GM18505 (cell line): ENCODE measurements at regions not wholly inside any gene's neighbourhood (a gene's known extent, or its start where the extent isn't known, plus 50 kb on each side); places are given as distances from the start of the nearest gene placed in this dataset.
A peak's percentile ranks its signal among the peaks of the same experiment; 100 is the strongest.

ENCODE experiments used
- ATAC-seq: cut with Tn5 transposase; IDR thresholded peaks from one replicate; pipeline ENCODE4 v1.9.1; 2021; ENCODE audit not compliant: unreplicated experiment
- POLR2A ChIP-seq: IDR thresholded peaks from 4 replicates; pipeline ENCODE4 v1.6.1; 2011; ENCODE audit warnings: borderline replicate concordance; ENCODE audit not compliant: insufficient read depth, insufficient read length; ENCODE audit errors: extremely low read depth

DNA sequence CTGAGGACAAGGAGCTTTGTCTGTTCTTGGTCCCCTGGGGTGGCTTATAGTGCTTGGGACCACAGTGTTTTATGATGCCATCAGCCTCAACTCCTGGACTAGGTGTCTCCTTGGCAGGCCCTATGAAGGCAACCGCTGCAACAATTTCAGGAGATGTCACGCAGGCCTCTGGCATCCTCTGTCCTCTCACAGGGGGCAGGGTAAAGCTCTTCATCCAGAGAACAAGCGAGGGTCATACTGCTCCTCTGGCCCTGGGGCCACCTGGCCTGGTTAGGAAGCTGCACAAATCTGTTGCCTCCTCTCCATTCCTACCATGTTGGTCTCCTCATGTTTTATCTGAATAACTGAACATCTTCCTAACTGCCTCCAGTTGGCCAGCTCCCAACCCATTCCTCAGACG, 148.9 kb upstream of the SPEF2 start:
- no peak for ATAC-seq
- TF ChIP-seq POLR2A, result no peak

DNA sequence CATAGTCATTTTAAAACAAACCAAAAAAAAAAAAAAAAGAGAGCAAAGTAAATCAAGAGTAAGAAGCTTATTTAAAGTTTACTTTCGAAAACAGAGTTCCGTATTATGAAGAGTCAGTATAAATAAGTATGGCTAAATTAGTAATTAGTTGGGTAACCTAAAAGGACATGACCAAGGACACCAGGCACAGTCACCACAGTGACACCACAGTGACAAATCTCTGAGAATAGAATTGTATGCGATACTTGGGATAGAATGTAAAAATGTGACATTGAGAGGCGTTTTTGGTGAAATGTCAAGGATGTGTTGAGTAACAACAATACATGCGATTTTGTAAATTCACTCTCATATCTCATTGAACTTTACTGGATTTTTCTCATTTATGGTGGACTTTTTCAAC, 150.9 kb upstream of the SPEF2 start:
- TF ChIP-seq POLR2A, result no peak

GRCh38 chr5:35464757-35465156, 152.9 kb upstream of the SPEF2 start:
- TF ChIP-seq POLR2A, result no peak
- ATAC-seq, result no peak

More for the DNA sequence above, 150.9 kb upstream of the SPEF2 start:
- no peak for ATAC-seq

GRCh38 chr5:35461530-35461929, 156.1 kb upstream of the SPEF2 start:
- no peak for TF ChIP-seq POLR2A
- no peak for ATAC-seq

- ATAC-seq, result no peak
- TF ChIP-seq POLR2A, result no peak
Measured at GRCh38 chr5:35458824-35459207, 158.8 kb upstream of the SPEF2 start.

- TF ChIP-seq POLR2A, result no peak
- ATAC-seq, result no peak
Measured at GRCh38 chr5:35457912-35458823, 159.5 kb upstream of the SPEF2 start.

- TF ChIP-seq POLR2A, result no peak
- no peak for ATAC-seq
Measured at GRCh38 chr5:35456506-35456905, 161.2 kb upstream of the SPEF2 start.

GRCh38 chr5:35454011-35454525, 163.6 kb upstream of the SPEF2 start:
- TF ChIP-seq POLR2A, result no peak

GRCh38 chr5:35443803-35444595, 173.7 kb upstream of the SPEF2 start:
- no peak for TF ChIP-seq POLR2A
- ATAC-seq, result no peak

More at GRCh38 chr5:35454011-35454525, 163.6 kb upstream of the SPEF2 start:
- ATAC-seq, result no peak

- TF ChIP-seq POLR2A, result no peak
- ATAC-seq, result no peak
Measured at GRCh38 chr5:35442885-35443639, 174.6 kb upstream of the SPEF2 start.

- no peak for TF ChIP-seq POLR2A
- ATAC-seq, result no peak
Measured at GRCh38 chr5:35440409-35440808, 177.3 kb upstream of the SPEF2 start.

DNA sequence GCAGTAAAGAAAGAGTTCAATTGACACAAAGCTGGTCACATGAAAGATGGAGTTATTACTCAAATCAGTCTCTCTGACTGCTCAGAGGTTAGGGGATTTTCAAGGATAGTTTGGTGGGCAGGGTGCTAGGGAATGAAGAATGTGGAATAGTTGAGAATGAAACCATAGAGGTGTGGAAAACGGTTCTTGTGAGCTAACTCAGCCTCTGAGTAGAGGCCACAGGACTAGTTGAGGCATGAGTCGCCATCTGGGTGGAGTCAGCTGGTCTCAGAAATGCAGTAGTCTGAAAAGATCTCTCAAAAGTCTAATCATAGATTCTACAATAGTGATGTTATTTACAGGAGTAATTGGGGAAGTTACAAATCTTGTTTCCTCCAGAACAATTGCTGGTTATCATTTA, 178.9 kb upstream of the SPEF2 start:
- no peak for ATAC-seq
- TF ChIP-seq POLR2A, result no peak

DNA sequence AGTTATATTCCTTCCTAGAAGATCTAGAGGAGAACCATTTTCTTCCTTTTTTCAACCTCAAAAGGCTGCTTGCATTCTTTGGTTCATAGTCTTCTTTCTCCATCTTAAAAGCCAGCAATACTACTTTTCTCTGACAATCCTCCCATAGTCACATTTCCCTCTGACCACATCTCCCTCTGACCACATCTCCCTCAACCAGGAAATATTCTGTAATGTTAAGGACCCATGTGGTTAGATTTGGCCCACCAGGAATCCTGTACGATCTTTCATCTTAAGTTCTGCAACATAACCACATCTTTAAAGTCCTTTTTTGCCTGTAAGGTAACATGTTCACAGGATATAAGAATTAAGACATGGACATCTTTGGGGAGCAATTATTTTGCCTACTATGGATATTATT, 179.4 kb upstream of the SPEF2 start:
- no peak for ATAC-seq
- no peak for TF ChIP-seq POLR2A

DNA sequence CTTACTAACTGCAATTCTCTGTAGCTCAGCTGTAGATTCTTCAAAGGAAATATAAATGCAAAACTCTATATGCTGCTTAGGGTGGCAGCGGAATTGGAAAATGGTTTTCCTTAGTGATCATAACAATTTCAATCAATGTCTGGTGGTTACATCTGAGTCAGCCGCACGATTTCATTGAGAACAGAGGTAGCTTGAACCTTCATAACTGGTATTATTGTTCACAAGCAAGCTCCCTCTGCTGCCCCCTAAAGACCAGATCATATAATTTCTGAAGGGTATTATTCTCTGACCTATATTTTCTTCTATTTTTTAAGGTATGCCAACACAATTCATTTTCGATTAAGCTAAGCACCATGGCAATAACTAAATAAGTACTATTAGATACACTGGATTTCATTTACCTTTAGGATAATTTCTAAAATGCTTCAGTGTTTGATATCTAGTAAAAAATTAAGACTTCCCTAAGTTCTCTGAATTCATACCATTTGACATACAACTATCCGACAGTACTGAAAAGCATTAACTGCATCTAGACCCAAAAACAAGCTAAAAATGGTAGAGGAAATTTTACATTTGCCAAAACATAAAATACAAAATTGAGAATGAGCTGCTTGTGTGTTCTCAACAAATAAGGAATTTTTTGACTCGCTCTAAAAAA, 181.1 kb upstream of the SPEF2 start:
- peak; percentile 69 for ATAC-seq
- no peak for TF ChIP-seq POLR2A
